CD4-positive, alpha-beta T cell treated with Interleukin-6 for 4 hours (primary cell): ENCODE measurements at regions not wholly inside any gene's neighbourhood (a gene's known extent, or its start where the extent isn't known, plus 50 kb on each side); places are given as distances from the start of the nearest gene placed in this dataset.
"Not testable (repeated sequence)": the region's sequence is repeated elsewhere in the genome, so short reads cannot be mapped to it uniquely, and the experiment has no call there.

Source experiments
- DNase-seq: peaks from one replicate; pipeline ENCODE4 v3.0.0-alpha.2; 2020; ENCODE audit warnings: mixed read lengths

- DNase-seq: no peak
These were observed 356.2 kb downstream of the GLRX3 start for GRCh38 chr10:130492266-130492934.

- DNase-seq: no peak
These were observed 356.8 kb downstream of the GLRX3 start for GRCh38 chr10:130493021-130493420.

GRCh38 chr10:130493446-130494145, 357.4 kb downstream of the GLRX3 start:
- no peak for DNase-seq

- DNase-seq: no peak
These were observed 359.1 kb downstream of the GLRX3 start for GRCh38 chr10:130495116-130495862.

GRCh38 chr10:130495891-130496636, 359.9 kb downstream of the GLRX3 start:
- DNase-seq: no peak

- DNase-seq: no peak
These were observed 361.1 kb downstream of the GLRX3 start for GRCh38 chr10:130497056-130498010.

GRCh38 chr10:130498042-130498441, 361.9 kb downstream of the GLRX3 start:
- no peak for DNase-seq

- DNase-seq: no peak
These were observed 362.7 kb downstream of the GLRX3 start for GRCh38 chr10:130498934-130499333.

GRCh38 chr10:130499541-130499940, 363.4 kb downstream of the GLRX3 start:
- DNase-seq: no peak

GRCh38 chr10:130500261-130501000, 364.2 kb downstream of the GLRX3 start:
- DNase-seq: no peak

GRCh38 chr10:130507461-130507860, 371.3 kb downstream of the GLRX3 start:
- no peak for DNase-seq

GRCh38 chr10:130509881-130510689, 373.9 kb downstream of the GLRX3 start:
- DNase-seq: no peak

- no peak for DNase-seq
These were observed 374.6 kb downstream of the GLRX3 start for GRCh38 chr10:130510755-130511154.

- DNase-seq: no peak
These were observed 375.6 kb downstream of the GLRX3 start for GRCh38 chr10:130511766-130512165.

- no peak for DNase-seq
These were observed 376.7 kb downstream of the GLRX3 start for GRCh38 chr10:130512936-130513335.

- no peak for DNase-seq
These were observed 377.7 kb downstream of the GLRX3 start for GRCh38 chr10:130513686-130514476.

GRCh38 chr10:130515670-130516069, 379.5 kb downstream of the GLRX3 start:
- DNase-seq: no peak

GRCh38 chr10:130516141-130516735, 380.0 kb downstream of the GLRX3 start:
- DNase-seq: no peak

- not testable (repeated sequence) for DNase-seq
These were observed 382.7 kb downstream of the GLRX3 start for GRCh38 chr10:130518921-130519320.
